ENCODE measurements at regions not wholly inside any gene's neighbourhood (a gene's known extent, or its start where the extent isn't known, plus 50 kb on each side); places are given as distances from the start of the nearest gene placed in this dataset.

DNA sequence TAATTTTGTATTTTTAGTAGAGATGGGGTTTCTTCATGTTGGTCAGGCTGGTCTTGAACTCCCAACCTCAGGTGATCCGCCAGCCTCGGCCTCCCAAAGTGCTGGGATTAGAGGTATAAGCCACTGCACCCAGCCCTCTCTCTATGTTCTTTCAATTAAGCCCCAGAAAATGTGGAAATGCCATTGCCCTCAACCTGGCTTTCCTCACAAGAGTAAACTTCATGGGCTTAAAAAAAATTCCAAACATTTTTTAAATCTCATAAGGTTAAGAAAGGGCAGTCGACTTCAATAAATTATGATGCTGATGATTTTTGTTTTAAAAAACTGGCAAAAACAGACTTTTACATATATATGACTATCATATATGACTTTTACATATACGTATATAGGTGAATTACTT is 107.6 kb downstream of the TES start:
- Mint-ChIP-seq H3K4me3 (no peak overlapping the region), H3K27ac (no peak overlapping the region), H3K36me3 (ENCODE audit: insufficient read depth in 1 of 3, low read depth in 3 of 3) (peaks cover 0 to 4% (median 3%) of the 10 kb centered on the region in 3 experiments; a peak in 5 of 7 replicates), H3K27me3 (ENCODE audit: low read depth) (no peaks in the 10 kb centered on the region), H3K9me3 (peaks cover 3 to 5% of the 10 kb centered on the region in 2 experiments), H3K4me1 (peaks cover 14 to 19% of the 10 kb centered on the region in 2 experiments)
- H3K23ac ChIP-seq (ENCODE audit: insufficient read length, low read depth, low read length), result no peak overlapping the region
- H4K20me1 ChIP-seq (ENCODE audit: control insufficient read depth, insufficient read depth, insufficient read length), result no peaks in the 10 kb centered on the region
- TF ChIP-seq, protein P1, sequence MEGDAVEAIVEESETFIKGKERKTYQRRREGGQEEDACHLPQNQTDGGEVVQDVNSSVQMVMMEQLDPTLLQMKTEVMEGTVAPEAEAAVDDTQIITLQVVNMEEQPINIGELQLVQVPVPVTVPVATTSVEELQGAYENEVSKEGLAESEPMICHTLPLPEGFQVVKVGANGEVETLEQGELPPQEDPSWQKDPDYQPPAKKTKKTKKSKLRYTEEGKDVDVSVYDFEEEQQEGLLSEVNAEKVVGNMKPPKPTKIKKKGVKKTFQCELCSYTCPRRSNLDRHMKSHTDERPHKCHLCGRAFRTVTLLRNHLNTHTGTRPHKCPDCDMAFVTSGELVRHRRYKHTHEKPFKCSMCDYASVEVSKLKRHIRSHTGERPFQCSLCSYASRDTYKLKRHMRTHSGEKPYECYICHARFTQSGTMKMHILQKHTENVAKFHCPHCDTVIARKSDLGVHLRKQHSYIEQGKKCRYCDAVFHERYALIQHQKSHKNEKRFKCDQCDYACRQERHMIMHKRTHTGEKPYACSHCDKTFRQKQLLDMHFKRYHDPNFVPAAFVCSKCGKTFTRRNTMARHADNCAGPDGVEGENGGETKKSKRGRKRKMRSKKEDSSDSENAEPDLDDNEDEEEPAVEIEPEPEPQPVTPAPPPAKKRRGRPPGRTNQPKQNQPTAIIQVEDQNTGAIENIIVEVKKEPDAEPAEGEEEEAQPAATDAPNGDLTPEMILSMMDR (conservative IDR thresholded peaks at IDR 0.05), result no peak
- no peak overlapping the region for H4K5ac ChIP-seq (ENCODE audit: insufficient read length, low read depth, low read length)
- H3K9me3 ChIP-seq (ENCODE audit: control insufficient read depth, low read depth, low read length), result no peaks in the 10 kb centered on the region
- no peak overlapping the region for H2BK15ac ChIP-seq (ENCODE audit: low read depth, low read length)
- H4K8ac ChIP-seq (replicated peaks; ENCODE audit: insufficient read length, low read depth, low read length), result no peak overlapping the region
- DNase-seq, result no peak
- no peak overlapping the region for H4K91ac ChIP-seq (ENCODE audit: insufficient read length, low read depth, low read length)
- no peak overlapping the region for H3K4ac ChIP-seq (ENCODE audit: low read depth, low read length)
- no peak overlapping the region for H2BK5ac ChIP-seq (ENCODE audit: insufficient read length, low read length)
- no peak overlapping the region for H3K27ac ChIP-seq (ENCODE audit: insufficient read length, low read depth, low read length)
- no peaks in the 10 kb centered on the region for H3K27me3 ChIP-seq (ENCODE audit: insufficient read depth, low read length)
- H3K23me2 ChIP-seq (ENCODE audit: insufficient read length, low read depth, low read length, poor library complexity, severe bottlenecking), result no peaks in the 10 kb centered on the region
- H3K4me1 ChIP-seq (ENCODE audit: insufficient read depth, low read length), result no peaks in the 10 kb centered on the region
- no peak overlapping the region for H3K14ac ChIP-seq (ENCODE audit: insufficient read depth, low read length)
- no peak overlapping the region for H3K56ac ChIP-seq (ENCODE audit: insufficient read length, low read depth, low read length)
- H2BK20ac ChIP-seq (ENCODE audit: low read depth, low read length, poor library complexity, severe bottlenecking), result no peak overlapping the region
- no peak overlapping the region for H2BK12ac ChIP-seq (ENCODE audit: insufficient read length, low read depth, low read length)
- H3T11ph ChIP-seq (ENCODE audit: low read length), result no peak overlapping the region
- H2BK120ac ChIP-seq (ENCODE audit: low read depth, low read length, poor library complexity, severe bottlenecking), result no peak overlapping the region
- no peak overlapping the region for H3K4me2 ChIP-seq (ENCODE audit: insufficient read depth, insufficient read length, low read length)
- H3K9ac ChIP-seq (ENCODE audit: extremely low read depth, insufficient read length, low read length), result no peak overlapping the region
- no CpG with 5 or more reads among the region's 4 CpGs for WGBS (ENCODE audit: extremely low coverage, insufficient read length, low lambda C conversion rate)
- H3K79me1 ChIP-seq (ENCODE audit: insufficient read depth, low read depth, low read length, poor library complexity, severe bottlenecking), result no peaks in the 10 kb centered on the region
- H2AFZ ChIP-seq (ENCODE audit: low read length), result no peak overlapping the region
- no peak overlapping the region for H3K18ac ChIP-seq (ENCODE audit: insufficient read length, low read depth, low read length)
- no peaks in the 10 kb centered on the region for H3K79me2 ChIP-seq (ENCODE audit: insufficient read depth, low read length)
- no peak overlapping the region for H2AK5ac ChIP-seq (ENCODE audit: insufficient read length, low read length)

Measured in H9 (cell line).